ENCODE measurements at regions not wholly inside any gene's neighbourhood (a gene's known extent, or its start where the extent isn't known, plus 50 kb on each side); places are given as distances from the start of the nearest gene placed in this dataset.

- DNase-seq (ENCODE audit: insufficient read length, low spot score) (no peak), FAIRE-seq (no peak)
- no peak for TF ChIP-seq CTCF (IDR thresholded peaks at IDR 0.05; ENCODE audit: insufficient read depth, missing control alignments)
Measured at GRCh38 chr2:234804704-234805103, 147.1 kb upstream of the SH3BP4 start.

GRCh38 chr2:234802845-234803171 is 149.0 kb upstream of the SH3BP4 start:
- no peak for FAIRE-seq
- no peak for TF ChIP-seq CTCF (IDR thresholded peaks at IDR 0.05; ENCODE audit: insufficient read depth, missing control alignments)
- no peak for DNase-seq (ENCODE audit: insufficient read length, low spot score)

GRCh38 chr2:234802071-234802844 is 149.6 kb upstream of the SH3BP4 start:
- FAIRE-seq (no peak), DNase-seq (ENCODE audit: insufficient read length, low spot score) (no peak)
- no peak for TF ChIP-seq CTCF (IDR thresholded peaks at IDR 0.05; ENCODE audit: insufficient read depth, missing control alignments)

- peak; percentile 98 for FAIRE-seq
- peak; percentile 45 for DNase-seq (ENCODE audit: insufficient read length, low spot score)
- no peak for TF ChIP-seq CTCF (IDR thresholded peaks at IDR 0.05; ENCODE audit: insufficient read depth, missing control alignments)
Measured at GRCh38 chr2:234797566-234798250, 154.1 kb upstream of the SH3BP4 start.

- FAIRE-seq (no peak), DNase-seq (ENCODE audit: insufficient read length, low spot score) (no peak)
- TF ChIP-seq CTCF (IDR thresholded peaks at IDR 0.05; ENCODE audit: insufficient read depth, missing control alignments): no peak
Measured at GRCh38 chr2:234796045-234796591, 155.7 kb upstream of the SH3BP4 start.

GRCh38 chr2:234795272-234795920 is 156.4 kb upstream of the SH3BP4 start:
- no peak for DNase-seq (ENCODE audit: insufficient read length, low spot score)
- FAIRE-seq: no peak
- TF ChIP-seq CTCF (IDR thresholded peaks at IDR 0.05; ENCODE audit: insufficient read depth, missing control alignments): no peak
